ENCODE measurements at regions not wholly inside any gene's neighbourhood (a gene's known extent, or its start where the extent isn't known, plus 50 kb on each side); places are given as distances from the start of the nearest gene placed in this dataset.

DNA sequence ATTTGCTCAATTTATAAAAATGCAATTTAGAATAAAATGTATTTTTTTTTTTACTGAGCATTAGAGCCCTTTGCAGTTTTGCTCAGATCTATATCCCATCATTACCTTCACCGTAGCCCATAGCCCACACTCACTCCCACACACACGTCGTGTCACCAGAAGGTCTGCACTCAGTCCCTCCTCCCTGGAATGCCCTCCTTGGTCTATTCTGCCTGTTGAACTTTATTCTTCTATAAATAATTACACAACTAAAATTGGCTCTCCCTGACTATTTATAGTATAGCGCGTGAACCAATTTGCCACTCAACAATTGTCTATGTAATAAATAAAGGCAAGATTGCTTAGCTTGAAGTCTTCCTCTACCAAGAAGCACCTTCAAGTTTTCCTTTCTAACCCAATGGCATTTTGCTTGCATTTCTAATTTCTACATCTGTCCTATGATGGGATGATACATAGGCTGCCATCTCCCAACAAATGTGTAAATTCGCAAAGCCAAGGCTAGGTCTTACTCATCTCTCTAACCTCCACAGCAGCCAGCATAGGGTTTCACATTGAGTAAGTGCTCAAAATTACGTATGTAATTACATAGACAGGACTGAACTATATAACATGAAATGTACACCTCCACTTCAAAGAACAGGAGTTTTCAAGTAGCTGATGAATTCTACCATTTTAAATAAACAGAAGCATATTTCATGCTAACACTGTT lies 172.0 kb upstream of the HES1 start:
- TF ChIP-seq POLR2AphosphoS5 (IDR thresholded peaks at IDR 0.05) (no peak), CTCF (IDR thresholded peaks at IDR 0.05) (no peak)

All from suprapubic skin (tissue), 3 donors.